ENCODE measurements at regions not wholly inside any gene's neighbourhood (a gene's known extent, or its start where the extent isn't known, plus 50 kb on each side); places are given as distances from the start of the nearest gene placed in this dataset.

DNA sequence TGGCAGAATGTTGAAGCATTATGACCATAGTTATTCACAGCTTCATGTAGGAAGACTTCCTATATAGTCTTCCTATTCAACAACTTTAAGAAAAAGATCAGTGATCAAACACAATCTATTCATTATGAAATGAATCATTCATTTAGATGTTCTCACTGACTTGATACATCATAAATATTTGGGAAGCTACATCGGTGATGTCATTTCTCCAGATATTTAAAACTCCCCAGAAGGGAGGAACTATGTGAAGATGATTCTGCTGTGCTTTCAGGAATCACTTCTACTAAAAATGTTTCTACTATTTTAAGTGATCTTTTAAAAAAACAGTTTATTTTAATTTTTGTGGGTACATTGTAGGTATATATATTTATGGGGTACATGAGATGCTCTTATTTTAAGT lies 316.4 kb downstream of the BCAT1 start:
- TF ChIP-seq, protein P1, sequence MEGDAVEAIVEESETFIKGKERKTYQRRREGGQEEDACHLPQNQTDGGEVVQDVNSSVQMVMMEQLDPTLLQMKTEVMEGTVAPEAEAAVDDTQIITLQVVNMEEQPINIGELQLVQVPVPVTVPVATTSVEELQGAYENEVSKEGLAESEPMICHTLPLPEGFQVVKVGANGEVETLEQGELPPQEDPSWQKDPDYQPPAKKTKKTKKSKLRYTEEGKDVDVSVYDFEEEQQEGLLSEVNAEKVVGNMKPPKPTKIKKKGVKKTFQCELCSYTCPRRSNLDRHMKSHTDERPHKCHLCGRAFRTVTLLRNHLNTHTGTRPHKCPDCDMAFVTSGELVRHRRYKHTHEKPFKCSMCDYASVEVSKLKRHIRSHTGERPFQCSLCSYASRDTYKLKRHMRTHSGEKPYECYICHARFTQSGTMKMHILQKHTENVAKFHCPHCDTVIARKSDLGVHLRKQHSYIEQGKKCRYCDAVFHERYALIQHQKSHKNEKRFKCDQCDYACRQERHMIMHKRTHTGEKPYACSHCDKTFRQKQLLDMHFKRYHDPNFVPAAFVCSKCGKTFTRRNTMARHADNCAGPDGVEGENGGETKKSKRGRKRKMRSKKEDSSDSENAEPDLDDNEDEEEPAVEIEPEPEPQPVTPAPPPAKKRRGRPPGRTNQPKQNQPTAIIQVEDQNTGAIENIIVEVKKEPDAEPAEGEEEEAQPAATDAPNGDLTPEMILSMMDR (IDR thresholded peaks at IDR 0.05; ENCODE audit: low read length) = no peak
- no peak for TF ChIP-seq EZH2 (IDR thresholded peaks at IDR 0.05; ENCODE audit: borderline replicate concordance, low read length)
